HG03095 (cell line): ENCODE measurements at regions not wholly inside any gene's neighbourhood (a gene's known extent, or its start where the extent isn't known, plus 50 kb on each side); places are given as distances from the start of the nearest gene placed in this dataset.

Experiments
- ATAC-seq: cut with Tn5 transposase; IDR thresholded peaks from one replicate; pipeline ENCODE4 v1.9.1; 2021; ENCODE audit warnings: moderate library complexity; ENCODE audit not compliant: unreplicated experiment

- ATAC-seq = no peak
Observed at GRCh38 chr1:78792756-78793155, 143.1 kb downstream of the IFI44 start.

- ATAC-seq = no peak
Observed at GRCh38 chr1:78797108-78797781, 147.6 kb downstream of the IFI44 start.

- ATAC-seq = no peak
Observed at GRCh38 chr1:78799926-78800325, 150.3 kb downstream of the IFI44 start.

- ATAC-seq = no peak
Observed at GRCh38 chr1:78814176-78814575, 164.5 kb downstream of the IFI44 start.

GRCh38 chr1:78825561-78825960 lies 175.9 kb downstream of the IFI44 start:
- ATAC-seq = no peak

GRCh38 chr1:78829644-78830043 lies 176.9 kb downstream of the ADGRL4 start:
- no peak for ATAC-seq

GRCh38 chr1:78830321-78830720 lies 176.2 kb downstream of the ADGRL4 start:
- ATAC-seq = no peak

- no peak for ATAC-seq
Observed at GRCh38 chr1:78831731-78832360, 174.7 kb downstream of the ADGRL4 start.

- no peak for ATAC-seq
Observed at GRCh38 chr1:78833491-78833890, 173.0 kb downstream of the ADGRL4 start.

- peak; percentile 58 for ATAC-seq
Observed at GRCh38 chr1:78834201-78834741, 172.3 kb downstream of the ADGRL4 start.

- no peak for ATAC-seq
Observed at GRCh38 chr1:78836726-78837125, 169.8 kb downstream of the ADGRL4 start.

GRCh38 chr1:78839704-78840277 lies 166.7 kb downstream of the ADGRL4 start:
- no peak for ATAC-seq
